ES-I3 (cell line): ENCODE measurements at regions not wholly inside any gene's neighbourhood (a gene's known extent, or its start where the extent isn't known, plus 50 kb on each side); places are given as distances from the start of the nearest gene placed in this dataset.

Experiments
- H3K36me3 ChIP-seq: 2 replicates; pipeline ENCODE4 v1.6.1; 2013; ENCODE audit warnings: mild to moderate bottlenecking, low read length, control low read depth, moderate library complexity; ENCODE audit not compliant: insufficient read depth
- H3K4me1 ChIP-seq: 2 replicates; pipeline ENCODE4 v1.6.1; 2013; ENCODE audit warnings: mild to moderate bottlenecking, control low read depth, low read length; ENCODE audit not compliant: insufficient read depth
- H3K9ac ChIP-seq: 2 replicates; pipeline ENCODE4 v1.6.1; 2013; ENCODE audit warnings: low read depth, mild to moderate bottlenecking, low read length, moderate library complexity
- H3K9me3 ChIP-seq: 2 replicates; pipeline ENCODE4 v1.6.1; 2013; ENCODE audit warnings: mild to moderate bottlenecking, low read length, moderate library complexity; ENCODE audit not compliant: control insufficient read depth, insufficient read depth

DNA sequence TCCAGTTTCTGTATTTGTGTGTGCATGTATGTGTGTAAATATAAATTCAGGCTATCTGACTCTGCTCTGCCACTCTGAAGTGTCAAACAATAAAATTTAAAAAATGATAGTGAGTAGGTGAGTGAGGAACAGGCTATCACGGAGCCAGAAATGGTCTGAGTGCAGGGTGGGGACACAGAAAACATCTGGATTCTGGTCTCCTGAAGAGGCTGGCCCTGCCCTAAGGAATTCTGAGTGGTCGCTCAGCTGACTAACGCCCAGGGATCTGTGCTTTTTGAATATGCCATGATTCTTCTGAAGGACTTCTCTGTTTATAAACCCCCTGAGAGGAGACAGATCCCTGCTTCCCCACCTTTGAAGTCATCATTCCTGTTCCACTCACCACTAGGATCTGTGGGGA is 353.9 kb upstream of the GYPC start:
- Histone ChIP-seq H3K9ac (no peak overlapping the region), H3K9me3 (no peaks in the 10 kb centered on the region; the same call in 1 of the 2 replicates), H3K36me3 (no peaks in the 10 kb centered on the region), H3K4me1 (peaks cover 15% of the 10 kb centered on the region)

DNA sequence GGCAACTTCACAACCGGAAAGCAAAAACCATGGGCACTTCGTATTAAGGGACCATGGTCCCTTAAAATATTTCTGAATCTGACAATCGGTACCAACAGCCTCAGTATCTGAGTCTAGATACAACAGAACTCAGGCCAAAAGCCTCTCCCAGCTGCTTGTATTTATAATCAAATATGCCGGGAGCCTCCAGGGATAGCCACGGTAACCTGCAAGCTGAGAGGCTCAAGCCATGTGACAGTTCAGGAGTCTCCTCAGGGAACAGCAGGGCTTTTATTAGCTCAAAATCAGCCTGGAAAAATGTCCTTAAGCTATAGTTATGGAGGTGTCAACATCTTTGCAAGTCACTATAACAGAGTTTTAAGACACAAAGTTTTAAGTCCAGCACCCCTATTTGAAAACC is 352.8 kb upstream of the GYPC start:
- Histone ChIP-seq H3K9me3 (no peaks in the 10 kb centered on the region), H3K9ac (no peak overlapping the region), H3K4me1 (peaks cover 15% of the 10 kb centered on the region), H3K36me3 (no peaks in the 10 kb centered on the region)

DNA sequence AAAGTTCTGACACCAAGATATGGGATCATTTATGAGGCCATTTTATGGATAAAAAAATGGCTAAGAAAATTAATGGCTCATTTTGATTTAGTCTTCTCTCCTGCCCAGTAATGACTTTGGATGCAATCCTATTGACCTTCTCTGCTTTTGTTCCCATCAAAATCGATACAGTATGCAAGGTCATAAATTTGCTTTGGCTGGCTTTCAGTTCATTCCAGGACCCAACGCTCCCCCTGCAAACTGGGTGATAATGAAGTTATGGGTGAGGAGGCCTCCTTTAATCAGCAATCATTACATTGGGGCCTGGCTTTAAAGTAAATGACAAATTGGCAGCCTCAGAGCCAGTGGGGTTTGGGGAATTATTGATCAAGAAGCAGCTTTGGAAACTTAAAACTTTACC is 351.8 kb upstream of the GYPC start:
- Histone ChIP-seq H3K9me3 (no peaks in the 10 kb centered on the region), H3K36me3 (no peaks in the 10 kb centered on the region), H3K9ac (no peak overlapping the region), H3K4me1 (peaks cover 15% of the 10 kb centered on the region)

DNA sequence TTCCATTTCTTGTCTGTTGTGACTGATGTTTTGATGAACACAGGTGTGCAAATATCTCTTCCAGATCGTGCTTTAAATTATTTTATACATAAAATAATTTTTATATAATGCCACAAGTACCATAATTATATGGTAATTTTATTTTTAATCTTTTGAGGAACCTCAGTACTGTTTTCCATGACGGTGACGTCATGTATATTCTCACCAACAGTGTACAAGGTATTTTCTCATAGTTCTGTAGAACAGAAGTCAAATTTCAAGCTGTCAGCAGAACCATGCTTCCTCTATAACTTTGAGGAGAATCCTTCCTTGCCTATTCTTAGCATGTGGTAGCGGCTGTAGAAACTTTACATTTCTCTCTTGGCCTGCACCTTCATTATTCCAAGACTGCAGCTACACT is 349.4 kb upstream of the GYPC start:
- Histone ChIP-seq H3K36me3 (no peaks in the 10 kb centered on the region), H3K4me1 (peaks cover 15% of the 10 kb centered on the region), H3K9me3 (no peaks in the 10 kb centered on the region), H3K9ac (no peak overlapping the region)

DNA sequence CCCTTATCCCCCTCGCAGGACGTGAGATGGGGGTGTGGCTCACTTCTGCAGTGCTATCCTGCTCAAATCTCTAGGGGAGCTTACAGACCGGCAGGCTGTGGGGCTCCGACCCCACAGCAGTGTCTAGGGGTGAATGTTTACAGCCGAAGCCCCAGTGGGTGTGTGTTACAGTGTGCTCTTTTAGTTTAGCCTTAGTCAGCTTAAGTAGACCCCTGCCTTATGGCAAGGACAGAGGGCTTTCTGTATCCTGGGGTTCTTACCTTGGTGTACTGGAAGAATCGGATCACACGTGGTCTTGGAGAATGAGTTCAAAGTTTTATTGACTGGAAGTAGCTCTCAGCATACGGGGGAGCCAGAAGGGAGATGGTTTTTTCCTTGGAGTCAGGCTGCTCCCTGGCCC is 348.2 kb upstream of the GYPC start:
- H3K9ac ChIP-seq = no peak overlapping the region
- H3K36me3 ChIP-seq = no peaks in the 10 kb centered on the region
- no peaks in the 10 kb centered on the region for H3K9me3 ChIP-seq
- H3K4me1 ChIP-seq = peaks cover 20% of the 10 kb centered on the region

DNA sequence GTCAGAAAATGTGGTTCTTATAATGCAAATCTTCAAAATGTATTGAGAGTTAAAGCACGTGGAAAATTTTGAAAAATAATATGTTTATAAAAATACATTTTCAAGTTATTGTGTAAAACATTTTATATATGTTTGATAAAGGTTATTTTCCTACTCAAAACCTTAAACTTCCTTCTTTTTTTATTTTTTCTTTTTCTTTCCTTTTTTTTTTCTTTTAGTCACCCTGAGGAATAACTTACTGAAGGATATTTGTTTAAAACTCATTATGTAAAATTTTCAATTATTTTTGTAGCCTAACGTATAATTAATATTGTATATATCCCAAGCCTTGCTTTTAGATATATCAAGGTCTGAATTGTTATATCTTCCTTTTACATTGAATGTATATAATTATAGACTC is 346.8 kb upstream of the GYPC start:
- no peaks in the 10 kb centered on the region for H3K36me3 ChIP-seq
- H3K9me3 ChIP-seq = no peaks in the 10 kb centered on the region
- H3K9ac ChIP-seq = no peak overlapping the region
- peaks cover 21% of the 10 kb centered on the region for H3K4me1 ChIP-seq

DNA sequence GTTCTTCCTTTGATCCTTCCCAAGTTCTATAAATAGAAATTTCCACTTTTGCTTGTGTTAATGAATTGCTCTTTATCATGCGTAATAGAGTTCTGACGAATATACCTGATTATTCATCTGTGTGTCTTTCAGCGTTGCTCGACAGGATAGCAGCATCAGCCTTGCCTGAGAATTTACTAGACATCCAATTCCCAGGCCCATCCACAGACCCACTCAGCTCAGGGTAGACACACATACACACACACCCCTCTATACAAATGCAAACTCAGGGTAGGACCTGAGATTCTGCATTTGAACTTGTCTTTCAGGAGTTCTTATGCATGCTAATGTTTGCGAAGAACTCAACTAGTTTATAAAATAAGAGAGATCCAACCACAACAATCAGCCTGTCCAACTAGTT is 343.4 kb upstream of the GYPC start:
- Histone ChIP-seq H3K36me3 (no peaks in the 10 kb centered on the region), H3K4me1 (peaks cover 11% of the 10 kb centered on the region), H3K9ac (no peak overlapping the region), H3K9me3 (no peaks in the 10 kb centered on the region)

DNA sequence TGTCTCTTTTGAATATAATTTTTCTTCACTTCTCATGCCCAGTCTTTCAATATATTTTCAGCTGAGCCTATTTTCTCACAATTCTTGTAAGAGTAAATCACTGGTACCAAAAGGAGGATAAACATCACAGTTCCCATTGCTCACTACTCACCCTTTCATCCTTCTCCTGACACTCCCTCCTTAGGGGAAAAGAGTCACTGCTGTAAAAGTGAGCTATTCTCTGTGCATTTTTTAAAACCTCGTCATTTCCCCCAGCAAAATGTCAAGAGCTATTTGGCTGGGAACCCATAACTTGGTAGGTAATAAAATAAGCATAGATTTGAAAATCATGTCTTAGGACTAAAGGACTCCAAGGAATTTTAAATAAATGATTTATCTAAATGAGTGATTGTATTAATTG is 340.1 kb upstream of the GYPC start:
- H3K4me1 ChIP-seq = peaks cover 11% of the 10 kb centered on the region
- H3K9me3 ChIP-seq = no peaks in the 10 kb centered on the region
- no peaks in the 10 kb centered on the region for H3K36me3 ChIP-seq
- no peak overlapping the region for H3K9ac ChIP-seq

DNA sequence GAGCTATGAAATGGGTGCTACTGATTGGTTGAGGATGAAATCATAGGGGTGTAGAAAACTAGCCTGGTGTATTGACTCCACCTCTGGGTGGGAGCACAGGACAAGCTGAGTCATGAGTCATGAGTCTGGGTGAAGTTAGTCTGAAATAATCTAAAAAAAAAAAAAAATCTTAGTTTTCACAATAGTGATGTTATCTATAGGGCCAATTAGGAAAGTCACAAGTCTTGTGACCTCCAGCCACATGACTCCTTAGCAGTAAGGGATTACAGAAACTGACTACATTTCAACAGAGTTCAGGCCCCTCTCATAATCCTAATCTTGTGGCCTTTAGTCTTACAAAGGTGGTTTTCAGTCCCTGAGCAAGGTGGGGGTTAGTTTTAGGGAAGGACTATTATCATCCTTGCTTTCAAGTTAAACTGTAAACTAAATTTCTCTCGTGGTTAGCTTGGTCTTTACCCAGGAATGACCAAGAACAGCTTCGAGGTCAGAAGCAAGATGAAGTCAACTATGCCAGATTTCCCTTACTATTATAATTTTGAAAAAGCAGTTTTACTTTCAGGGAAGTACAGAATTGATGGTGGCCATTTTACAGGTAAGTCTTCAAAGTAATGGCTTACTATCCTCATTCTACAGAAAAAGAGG is 338.0 kb upstream of the GYPC start:
- Histone ChIP-seq H3K4me1 (no peaks in the 10 kb centered on the region), H3K9ac (no peak overlapping the region)

DNA sequence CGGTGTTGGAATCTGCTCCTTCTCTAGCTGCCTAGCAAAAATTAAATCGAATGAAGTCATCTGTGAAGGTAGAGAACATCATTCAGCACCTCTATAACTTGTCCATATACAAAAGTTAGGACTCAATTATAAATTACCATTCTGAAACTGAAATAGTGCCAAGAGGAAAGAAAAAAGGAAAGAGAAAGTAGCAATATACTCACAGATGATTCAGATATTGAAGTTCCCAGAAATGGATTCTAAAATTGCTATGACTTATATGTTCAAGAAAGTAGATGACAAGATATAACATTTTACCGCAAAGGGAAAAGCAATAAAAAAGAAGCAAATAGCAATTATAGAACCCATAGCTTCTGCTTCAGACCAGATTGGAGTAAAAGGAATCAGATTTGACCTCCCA is 333.6 kb upstream of the GYPC start:
- no peaks in the 10 kb centered on the region for H3K4me1 ChIP-seq
- no peaks in the 10 kb centered on the region for H3K36me3 ChIP-seq
- H3K9me3 ChIP-seq = no peaks in the 10 kb centered on the region
- H3K9ac ChIP-seq = no peak overlapping the region

More for the DNA sequence above, 338.0 kb upstream of the GYPC start:
- Histone ChIP-seq H3K9me3 (no peaks in the 10 kb centered on the region), H3K36me3 (no peaks in the 10 kb centered on the region)

DNA sequence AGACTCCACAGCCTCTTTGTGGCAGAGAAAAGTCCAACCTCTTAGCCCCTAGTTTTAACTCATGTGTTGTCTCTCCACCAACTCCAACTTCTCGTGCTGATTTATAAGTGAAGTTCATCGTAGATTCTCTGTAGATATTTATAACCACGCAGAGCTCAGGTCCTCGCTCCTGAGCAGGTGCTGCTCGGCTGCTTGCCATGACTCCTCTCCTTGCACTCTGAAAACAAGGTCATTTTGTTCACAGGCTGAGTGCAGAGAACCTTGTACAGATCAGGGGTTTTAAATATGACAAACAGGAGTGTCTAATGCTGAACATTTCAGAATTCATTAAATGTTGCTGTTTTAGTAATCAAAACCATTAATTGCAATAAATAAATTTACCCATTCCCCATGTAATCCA is 330.8 kb upstream of the GYPC start:
- Histone ChIP-seq H3K36me3 (no peaks in the 10 kb centered on the region), H3K9me3 (no peaks in the 10 kb centered on the region), H3K4me1 (no peaks in the 10 kb centered on the region), H3K9ac (no peak overlapping the region)

DNA sequence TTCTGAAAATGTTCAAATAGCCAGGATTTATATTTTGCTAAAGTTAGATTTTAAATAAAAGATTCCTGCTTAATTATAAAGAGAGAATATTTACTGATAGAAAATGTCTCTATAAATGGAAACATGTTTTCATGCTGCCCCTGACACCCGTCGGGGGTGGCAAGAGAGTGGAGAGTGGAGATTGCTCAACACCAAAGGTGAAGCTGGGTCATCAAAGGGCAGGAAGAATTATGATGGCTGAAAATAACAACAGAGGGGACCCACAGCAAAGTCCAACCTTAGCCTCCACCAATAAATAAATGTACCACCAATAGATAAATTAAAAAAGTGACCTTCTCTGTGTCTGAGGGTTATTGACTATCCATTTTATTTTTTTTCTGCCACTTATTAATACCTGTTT is 326.8 kb upstream of the GYPC start:
- Histone ChIP-seq H3K36me3 (no peaks in the 10 kb centered on the region), H3K4me1 (no peaks in the 10 kb centered on the region), H3K9me3 (0 out of 2 replicates have a peak, but pooled peaks cover 4% of the 10 kb centered on the region), H3K9ac (no peak overlapping the region)

DNA sequence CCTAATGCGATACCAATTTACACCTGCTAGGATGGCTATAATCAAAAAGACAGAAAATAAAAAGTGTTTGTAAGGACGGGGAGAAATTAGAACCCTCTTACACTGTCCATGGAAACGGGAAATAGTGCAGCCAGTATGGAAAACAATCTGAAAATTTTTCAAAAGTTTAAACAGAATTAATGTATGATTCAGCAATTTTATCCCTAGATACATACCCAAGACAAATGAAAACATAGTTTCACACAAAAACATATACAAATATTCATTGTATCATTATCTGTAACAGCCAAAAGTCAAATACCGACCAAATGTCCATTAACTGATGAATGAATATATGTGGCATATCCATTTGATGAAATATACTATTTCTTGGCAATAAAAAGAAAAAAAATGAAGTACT is 313.5 kb upstream of the GYPC start:
- no peaks in the 10 kb centered on the region for H3K36me3 ChIP-seq
- H3K9me3 ChIP-seq = no peaks in the 10 kb centered on the region
- no peaks in the 10 kb centered on the region for H3K4me1 ChIP-seq
- H3K9ac ChIP-seq = no peak overlapping the region

DNA sequence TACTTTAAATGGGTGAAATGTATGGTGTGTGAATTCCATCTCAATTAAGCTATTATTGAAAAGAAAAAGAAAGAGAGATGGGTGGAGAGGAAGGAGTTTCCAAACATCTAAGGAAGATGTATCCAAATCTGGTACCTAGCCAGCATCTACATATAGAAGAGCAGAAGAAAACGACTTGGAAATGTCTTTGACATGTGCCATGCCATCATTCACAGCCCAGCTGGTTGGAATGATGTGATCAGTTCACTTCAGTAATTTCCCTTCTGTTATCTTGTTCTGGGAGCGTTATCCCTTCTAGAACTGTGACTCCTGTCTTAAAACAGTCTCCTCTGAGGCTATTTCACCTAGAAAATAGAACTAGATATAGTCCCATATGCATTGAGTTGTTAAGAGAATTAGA is 312.8 kb upstream of the GYPC start:
- Histone ChIP-seq H3K4me1 (no peaks in the 10 kb centered on the region), H3K9ac (no peak overlapping the region), H3K36me3 (no peaks in the 10 kb centered on the region), H3K9me3 (no peaks in the 10 kb centered on the region)

DNA sequence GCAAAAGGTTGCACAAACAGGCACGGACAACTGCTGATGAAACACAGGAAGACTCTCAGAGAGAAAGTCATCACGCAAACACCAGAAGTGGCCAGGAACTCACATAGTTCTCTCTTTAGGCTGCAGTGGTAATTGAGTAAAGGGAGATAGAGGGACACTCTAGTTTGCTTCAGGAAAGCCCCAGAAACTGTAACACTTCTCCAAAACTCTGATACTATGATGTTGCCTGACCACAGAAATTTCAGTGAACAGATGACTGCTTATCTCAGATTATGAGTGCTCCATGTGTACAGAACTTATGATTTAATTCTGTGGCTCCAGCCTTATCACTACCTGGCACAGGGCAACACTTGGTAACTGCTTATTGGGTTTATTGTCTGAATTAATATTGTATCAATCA is 311.5 kb upstream of the GYPC start:
- no peaks in the 10 kb centered on the region for H3K9me3 ChIP-seq
- no peak overlapping the region for H3K9ac ChIP-seq
- no peaks in the 10 kb centered on the region for H3K36me3 ChIP-seq
- no peaks in the 10 kb centered on the region for H3K4me1 ChIP-seq

DNA sequence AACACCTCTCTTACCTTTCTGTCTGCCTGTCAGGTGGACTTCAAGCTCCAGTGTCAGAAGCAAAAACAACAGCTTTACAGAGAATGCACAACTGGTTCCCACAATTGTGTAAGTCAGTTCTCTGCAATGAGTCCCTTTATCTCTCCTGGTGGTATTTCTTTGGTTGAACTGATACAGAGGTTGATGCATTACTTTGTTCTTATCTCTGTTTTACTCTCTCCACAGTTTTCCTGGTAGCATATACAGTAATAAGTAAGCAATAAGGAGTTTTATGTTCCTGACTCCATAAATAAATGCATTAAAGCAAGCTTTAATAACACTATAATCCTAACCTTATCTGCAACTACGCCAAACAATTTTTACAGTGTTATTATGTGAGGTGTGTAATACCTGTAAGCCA is 310.3 kb upstream of the GYPC start:
- Histone ChIP-seq H3K4me1 (no peaks in the 10 kb centered on the region), H3K9me3 (no peaks in the 10 kb centered on the region; the same call in 1 of the 2 replicates), H3K36me3 (no peaks in the 10 kb centered on the region), H3K9ac (no peak overlapping the region)
